ENCODE measurements at regions not wholly inside any gene's neighbourhood (a gene's known extent, or its start where the extent isn't known, plus 50 kb on each side); places are given as distances from the start of the nearest gene placed in this dataset.

GRCh38 chr5:58204966-58205365, 254.9 kb downstream of the PLK2 start:
- CTCF ChIA-PET: no interaction called here
- no peak overlapping the region for H3K4me3 ChIP-seq (ENCODE audit: low read depth, low read length)
- TF ChIP-seq CTCF (IDR thresholded peaks at IDR 0.05; ENCODE audit: low read depth, low read length): no peak
- DNase-seq (ENCODE audit: low read depth, low spot score): no peak
- POLR2A ChIA-PET: no interaction called here
- no peaks in the 10 kb centered on the region for H3K9me3 ChIP-seq (ENCODE audit: control insufficient read depth, insufficient read depth, low read length)
- H3K27ac ChIP-seq (ENCODE audit: low read depth, low read length): no peak overlapping the region
- no peaks in the 10 kb centered on the region for H3K27me3 ChIP-seq (ENCODE audit: control insufficient read depth, insufficient read depth, low read length)

GRCh38 chr5:58202941-58203444, 256.9 kb downstream of the PLK2 start:
- TF ChIP-seq CTCF (IDR thresholded peaks at IDR 0.05; ENCODE audit: low read depth, low read length): no peak
- Histone ChIP-seq H3K4me3 (ENCODE audit: low read depth, low read length) (no peak overlapping the region), H3K27ac (ENCODE audit: low read depth, low read length) (no peak overlapping the region), H3K27me3 (ENCODE audit: control insufficient read depth, insufficient read depth, low read length) (no peaks in the 10 kb centered on the region), H3K9me3 (ENCODE audit: control insufficient read depth, insufficient read depth, low read length) (no peaks in the 10 kb centered on the region)
- ChIA-PET CTCF (interaction anchor here (1.0 kb wide), 1 partner anchor 629 kb away, joined by 3 read pairs; no protein-coding TSS in a partner anchor), POLR2A (no interaction called here)
- no peak for DNase-seq (ENCODE audit: low read depth, low spot score)

- Histone ChIP-seq H3K27me3 (ENCODE audit: control insufficient read depth, insufficient read depth, low read length) (no peaks in the 10 kb centered on the region), H3K27ac (ENCODE audit: low read depth, low read length) (no peak overlapping the region), H3K9me3 (ENCODE audit: control insufficient read depth, insufficient read depth, low read length) (no peaks in the 10 kb centered on the region), H3K4me3 (ENCODE audit: low read depth, low read length) (no peak overlapping the region)
- no peak for TF ChIP-seq CTCF (IDR thresholded peaks at IDR 0.05; ENCODE audit: low read depth, low read length)
- POLR2A ChIA-PET: no interaction called here
- DNase-seq (ENCODE audit: low read depth, low spot score): no peak
- CTCF ChIA-PET: no interaction called here
Measured at GRCh38 chr5:58201922-58202648, 257.8 kb downstream of the PLK2 start.

GRCh38 chr5:58200451-58200850, 259.4 kb downstream of the PLK2 start:
- ChIA-PET POLR2A (no interaction called here), CTCF (no interaction called here)
- H3K27ac ChIP-seq (ENCODE audit: low read depth, low read length): no peak overlapping the region
- DNase-seq (ENCODE audit: low read depth, low spot score): no peak
- TF ChIP-seq CTCF (IDR thresholded peaks at IDR 0.05; ENCODE audit: low read depth, low read length): no peak
- no peaks in the 10 kb centered on the region for H3K9me3 ChIP-seq (ENCODE audit: control insufficient read depth, insufficient read depth, low read length)
- no peak overlapping the region for H3K4me3 ChIP-seq (ENCODE audit: low read depth, low read length)
- no peaks in the 10 kb centered on the region for H3K27me3 ChIP-seq (ENCODE audit: control insufficient read depth, insufficient read depth, low read length)

GRCh38 chr5:58199087-58199486, 260.8 kb downstream of the PLK2 start:
- Histone ChIP-seq H3K27ac (ENCODE audit: low read depth, low read length) (no peak overlapping the region), H3K27me3 (ENCODE audit: control insufficient read depth, insufficient read depth, low read length) (no peaks in the 10 kb centered on the region), H3K4me3 (ENCODE audit: low read depth, low read length) (no peak overlapping the region), H3K9me3 (ENCODE audit: control insufficient read depth, insufficient read depth, low read length) (no peaks in the 10 kb centered on the region)
- CTCF ChIA-PET: no interaction called here
- POLR2A ChIA-PET: no interaction called here
- DNase-seq (ENCODE audit: low read depth, low spot score): no peak
- no peak for TF ChIP-seq CTCF (IDR thresholded peaks at IDR 0.05; ENCODE audit: low read depth, low read length)
